Retinal pigment epithelial cell (primary cell): ENCODE measurements at regions not wholly inside any gene's neighbourhood (a gene's known extent, or its start where the extent isn't known, plus 50 kb on each side); places are given as distances from the start of the nearest gene placed in this dataset.
A peak's percentile ranks its signal among the peaks of the same experiment; 100 is the strongest.

Source experiments
- DNase-seq: peaks from one replicate; pipeline ENCODE4 v3.0.0-alpha.2; 2010; ENCODE audit warnings: low read depth
- H3K4me3 ChIP-seq: 2 replicates; pipeline ENCODE4 v1.5.1; 2011; ENCODE audit warnings: mild to moderate bottlenecking, low read length, control low read depth, moderate library complexity
- TF ChIP-seq, protein P1 (sequence below): conservative IDR thresholded peaks from 2 replicates; pipeline ENCODE4 v1.5.1; 2011; ENCODE audit warnings: low read depth, low read length, control low read depth, inconsistent platforms

DNA sequence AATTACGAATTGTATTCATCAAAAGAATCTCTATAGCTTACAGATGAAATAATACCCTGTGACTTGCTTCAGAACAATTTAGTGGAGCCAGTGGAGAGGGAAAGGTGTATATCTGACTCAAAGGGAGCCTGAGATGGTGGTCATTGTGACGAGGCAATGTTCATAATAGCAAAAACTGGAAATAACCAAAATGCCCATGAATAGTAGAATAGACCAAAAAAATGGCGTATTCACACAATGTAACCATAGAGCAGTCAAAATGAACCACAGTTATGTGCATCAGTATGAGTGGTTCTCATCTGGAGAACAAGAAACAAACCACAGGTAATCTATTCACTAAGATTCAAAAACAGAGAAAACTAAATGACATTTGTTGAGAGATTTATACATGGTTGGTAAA lies 125.3 kb upstream of the CLNK start:
- H3K4me3 ChIP-seq = no peak overlapping the region
- TF ChIP-seq, protein P1, sequence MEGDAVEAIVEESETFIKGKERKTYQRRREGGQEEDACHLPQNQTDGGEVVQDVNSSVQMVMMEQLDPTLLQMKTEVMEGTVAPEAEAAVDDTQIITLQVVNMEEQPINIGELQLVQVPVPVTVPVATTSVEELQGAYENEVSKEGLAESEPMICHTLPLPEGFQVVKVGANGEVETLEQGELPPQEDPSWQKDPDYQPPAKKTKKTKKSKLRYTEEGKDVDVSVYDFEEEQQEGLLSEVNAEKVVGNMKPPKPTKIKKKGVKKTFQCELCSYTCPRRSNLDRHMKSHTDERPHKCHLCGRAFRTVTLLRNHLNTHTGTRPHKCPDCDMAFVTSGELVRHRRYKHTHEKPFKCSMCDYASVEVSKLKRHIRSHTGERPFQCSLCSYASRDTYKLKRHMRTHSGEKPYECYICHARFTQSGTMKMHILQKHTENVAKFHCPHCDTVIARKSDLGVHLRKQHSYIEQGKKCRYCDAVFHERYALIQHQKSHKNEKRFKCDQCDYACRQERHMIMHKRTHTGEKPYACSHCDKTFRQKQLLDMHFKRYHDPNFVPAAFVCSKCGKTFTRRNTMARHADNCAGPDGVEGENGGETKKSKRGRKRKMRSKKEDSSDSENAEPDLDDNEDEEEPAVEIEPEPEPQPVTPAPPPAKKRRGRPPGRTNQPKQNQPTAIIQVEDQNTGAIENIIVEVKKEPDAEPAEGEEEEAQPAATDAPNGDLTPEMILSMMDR = no peak
- DNase-seq = no peak

DNA sequence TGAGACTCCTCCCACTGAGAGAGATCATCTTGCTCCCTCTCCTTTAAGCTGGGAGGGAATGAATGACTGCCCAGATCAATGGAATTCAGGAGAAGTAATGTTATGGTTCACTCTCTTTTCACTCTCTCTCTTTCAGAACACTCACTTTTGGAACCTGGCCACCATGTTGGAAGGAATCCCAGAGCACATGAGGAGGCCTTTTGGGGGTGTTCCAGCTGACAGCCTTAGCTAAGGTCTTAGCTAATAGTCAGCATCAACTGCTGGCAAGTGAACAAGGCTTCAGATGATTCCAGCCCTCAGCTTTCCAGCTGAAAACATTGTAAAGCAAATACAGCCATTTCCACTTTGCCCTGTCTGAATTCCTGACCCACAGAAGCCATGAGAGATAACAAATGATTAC lies 124.0 kb upstream of the CLNK start:
- no peak overlapping the region for H3K4me3 ChIP-seq
- DNase-seq = peak; percentile 12
- TF ChIP-seq, protein P1 = no peak

DNA sequence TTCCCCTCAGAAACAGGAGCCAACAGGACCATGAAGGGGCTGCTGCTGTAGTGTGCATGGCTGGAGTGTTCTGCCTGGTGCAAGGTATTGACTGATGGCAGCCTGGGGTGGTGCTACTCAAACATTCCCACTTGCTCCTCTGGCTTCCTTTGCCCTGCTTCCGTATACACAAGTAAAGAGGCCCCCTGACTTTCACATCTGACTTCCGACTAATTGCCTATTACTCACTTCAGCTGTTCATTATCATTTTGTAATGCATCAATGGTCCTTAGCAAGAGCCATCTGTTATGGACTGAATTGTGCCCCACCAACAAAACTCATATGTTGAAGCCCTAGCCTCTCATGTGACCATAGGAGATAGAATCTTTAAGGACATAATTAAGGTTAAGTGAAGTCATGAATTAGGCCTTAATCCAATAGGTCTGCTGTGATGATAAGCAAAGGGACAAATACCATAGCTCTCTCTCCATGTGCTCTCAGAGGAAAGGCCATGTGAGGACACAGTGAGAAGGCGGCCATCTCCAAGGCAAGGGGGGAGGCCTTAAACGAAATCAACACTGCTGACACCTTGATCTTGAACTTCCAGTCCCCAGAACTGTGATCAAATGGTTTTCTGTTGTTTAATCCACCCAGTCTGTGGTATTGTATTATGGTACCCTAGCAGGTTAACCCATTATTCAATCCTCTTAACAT lies 122.5 kb upstream of the CLNK start:
- TF ChIP-seq, protein P1 = no peak
- no peak for DNase-seq
- H3K4me3 ChIP-seq = no peak overlapping the region

DNA sequence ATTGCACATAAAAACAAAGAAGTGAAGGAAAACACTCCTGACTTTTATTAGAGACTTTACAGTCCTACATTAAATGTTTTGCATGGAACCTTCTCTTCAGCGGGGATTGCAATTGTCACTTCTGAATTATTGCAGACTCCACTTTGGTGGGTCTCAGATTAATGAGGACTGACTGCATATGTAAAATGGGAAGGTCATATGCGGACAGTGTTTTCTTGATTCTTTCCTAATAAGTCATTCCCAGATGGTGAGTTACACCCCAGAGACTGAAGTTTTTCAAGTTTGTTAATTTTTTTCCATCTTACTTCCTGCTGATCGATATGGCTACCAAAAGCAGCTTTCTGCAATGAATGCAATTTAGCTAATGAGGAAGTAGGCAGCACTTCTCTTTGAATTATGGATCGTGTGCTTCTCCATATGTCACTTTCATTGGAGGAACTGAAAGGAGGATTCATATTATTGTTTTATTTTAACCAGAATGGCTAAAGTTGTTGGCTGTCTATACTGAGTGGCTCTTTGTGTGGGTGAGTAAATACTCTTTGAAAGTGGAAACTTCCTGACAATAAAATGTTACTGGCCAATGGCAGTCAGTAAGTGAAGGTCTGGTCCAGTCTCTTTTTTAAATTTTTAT lies 119.3 kb upstream of the CLNK start:
- DNase-seq = no peak
- TF ChIP-seq, protein P1 = no peak
- H3K4me3 ChIP-seq = no peak overlapping the region

DNA sequence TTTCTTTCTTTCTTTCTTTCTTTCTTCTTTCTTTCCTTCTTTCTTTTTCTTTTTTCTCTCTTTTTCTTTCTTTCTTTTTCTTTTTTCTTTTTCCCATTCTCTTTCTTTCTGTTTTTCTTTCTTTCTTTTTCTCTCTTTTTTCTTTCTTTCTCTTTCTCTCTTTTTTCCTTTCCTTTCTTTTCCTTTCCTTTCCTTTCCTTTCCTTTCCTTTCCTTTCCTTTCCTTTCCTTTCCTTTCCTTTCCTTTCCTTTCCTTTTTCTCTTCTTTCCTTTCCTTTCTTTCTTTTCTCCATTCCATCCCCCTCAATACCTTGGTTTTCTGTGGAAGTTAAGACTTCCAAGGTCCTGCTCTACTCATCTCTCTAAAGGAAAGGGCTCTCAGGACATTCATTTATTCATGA lies 102.8 kb upstream of the CLNK start:
- DNase-seq = no peak
- no peak overlapping the region for H3K4me3 ChIP-seq
- TF ChIP-seq, protein P1 = no peak

DNA sequence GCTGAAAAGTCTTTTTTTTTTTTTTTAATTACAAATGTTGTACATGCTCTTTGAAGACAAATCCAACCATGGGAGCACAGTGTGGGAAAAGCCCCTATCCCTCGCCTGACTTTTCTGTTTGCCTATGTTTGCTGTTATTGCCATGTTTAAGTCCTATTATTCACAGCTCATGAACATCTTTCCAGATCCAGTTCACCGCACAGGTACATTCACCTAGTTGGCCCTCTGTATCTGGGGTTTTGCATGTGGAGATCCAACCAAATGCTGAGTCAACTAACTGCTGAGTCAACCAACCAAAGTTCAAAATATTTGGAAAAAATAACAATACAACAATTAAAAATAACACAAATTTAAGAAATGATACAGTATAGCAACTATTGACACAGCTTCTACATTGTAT lies 100.1 kb upstream of the CLNK start:
- DNase-seq = no peak
- TF ChIP-seq, protein P1 = no peak
- H3K4me3 ChIP-seq = no peak overlapping the region

DNA sequence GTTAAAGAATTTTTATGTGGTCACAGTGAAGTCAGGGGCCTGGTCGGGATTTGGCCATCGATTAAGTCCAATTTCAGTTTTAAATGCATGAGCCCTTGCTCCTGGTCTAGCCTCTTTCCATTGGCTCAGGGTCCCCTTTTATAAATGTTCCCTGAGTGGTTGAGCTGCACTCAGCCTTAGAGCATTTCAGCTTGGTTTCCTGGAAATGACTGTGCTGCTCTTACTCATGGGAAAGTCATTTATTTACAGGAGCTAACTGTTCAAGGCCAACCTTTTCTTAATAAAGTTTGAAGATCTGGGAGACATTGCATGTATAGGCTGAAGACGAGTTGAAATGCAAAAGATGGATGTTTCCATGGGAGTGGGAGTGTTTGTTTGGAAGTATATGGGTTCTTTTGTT lies 98.8 kb upstream of the CLNK start:
- TF ChIP-seq, protein P1 = no peak
- H3K4me3 ChIP-seq = no peak overlapping the region
- DNase-seq = no peak
